ENCODE measurements at regions not wholly inside any gene's neighbourhood (a gene's known extent, or its start where the extent isn't known, plus 50 kb on each side); places are given as distances from the start of the nearest gene placed in this dataset.

DNA sequence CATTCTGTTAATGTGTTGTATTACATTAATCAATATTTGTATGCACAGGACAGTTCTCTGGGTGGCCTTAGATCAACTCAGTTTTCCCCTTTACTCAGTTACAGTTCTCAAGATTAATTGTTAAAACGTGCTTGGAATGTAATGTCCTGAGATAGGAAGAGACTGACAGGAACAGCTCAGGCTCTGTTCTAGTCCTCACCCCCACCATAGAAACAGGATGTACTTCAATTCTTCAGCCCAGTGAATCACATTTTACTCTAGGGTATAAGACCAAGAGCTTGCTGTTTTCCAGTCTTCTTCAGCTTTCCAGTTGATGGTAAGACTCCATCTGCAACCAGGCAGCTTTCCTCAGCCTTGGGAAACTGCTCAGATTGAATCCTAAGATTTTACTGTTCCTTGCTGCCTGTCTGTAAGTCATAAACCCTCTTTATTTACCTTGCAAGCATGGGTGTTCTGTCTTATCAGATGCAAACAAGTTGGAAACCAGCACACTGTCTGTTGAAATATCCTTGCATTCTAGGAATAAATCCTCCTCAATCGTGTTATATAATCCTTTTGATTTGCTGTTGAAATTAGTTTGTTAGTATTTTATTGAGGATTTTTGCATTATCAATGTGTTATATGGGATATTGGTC lies 836.9 kb upstream of the PCDH9 start:
- TF ChIP-seq GABPA (IDR thresholded peaks at IDR 0.05; ENCODE audit: low read depth) (no peak), POLR2AphosphoS5 (IDR thresholded peaks at IDR 0.05; ENCODE audit: low read depth) (no peak)
- TF ChIP-seq, protein P1, sequence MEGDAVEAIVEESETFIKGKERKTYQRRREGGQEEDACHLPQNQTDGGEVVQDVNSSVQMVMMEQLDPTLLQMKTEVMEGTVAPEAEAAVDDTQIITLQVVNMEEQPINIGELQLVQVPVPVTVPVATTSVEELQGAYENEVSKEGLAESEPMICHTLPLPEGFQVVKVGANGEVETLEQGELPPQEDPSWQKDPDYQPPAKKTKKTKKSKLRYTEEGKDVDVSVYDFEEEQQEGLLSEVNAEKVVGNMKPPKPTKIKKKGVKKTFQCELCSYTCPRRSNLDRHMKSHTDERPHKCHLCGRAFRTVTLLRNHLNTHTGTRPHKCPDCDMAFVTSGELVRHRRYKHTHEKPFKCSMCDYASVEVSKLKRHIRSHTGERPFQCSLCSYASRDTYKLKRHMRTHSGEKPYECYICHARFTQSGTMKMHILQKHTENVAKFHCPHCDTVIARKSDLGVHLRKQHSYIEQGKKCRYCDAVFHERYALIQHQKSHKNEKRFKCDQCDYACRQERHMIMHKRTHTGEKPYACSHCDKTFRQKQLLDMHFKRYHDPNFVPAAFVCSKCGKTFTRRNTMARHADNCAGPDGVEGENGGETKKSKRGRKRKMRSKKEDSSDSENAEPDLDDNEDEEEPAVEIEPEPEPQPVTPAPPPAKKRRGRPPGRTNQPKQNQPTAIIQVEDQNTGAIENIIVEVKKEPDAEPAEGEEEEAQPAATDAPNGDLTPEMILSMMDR (IDR thresholded peaks at IDR 0.05; ENCODE audit: insufficient read depth, low read length), result no peak
- TF ChIP-seq, protein P2, sequence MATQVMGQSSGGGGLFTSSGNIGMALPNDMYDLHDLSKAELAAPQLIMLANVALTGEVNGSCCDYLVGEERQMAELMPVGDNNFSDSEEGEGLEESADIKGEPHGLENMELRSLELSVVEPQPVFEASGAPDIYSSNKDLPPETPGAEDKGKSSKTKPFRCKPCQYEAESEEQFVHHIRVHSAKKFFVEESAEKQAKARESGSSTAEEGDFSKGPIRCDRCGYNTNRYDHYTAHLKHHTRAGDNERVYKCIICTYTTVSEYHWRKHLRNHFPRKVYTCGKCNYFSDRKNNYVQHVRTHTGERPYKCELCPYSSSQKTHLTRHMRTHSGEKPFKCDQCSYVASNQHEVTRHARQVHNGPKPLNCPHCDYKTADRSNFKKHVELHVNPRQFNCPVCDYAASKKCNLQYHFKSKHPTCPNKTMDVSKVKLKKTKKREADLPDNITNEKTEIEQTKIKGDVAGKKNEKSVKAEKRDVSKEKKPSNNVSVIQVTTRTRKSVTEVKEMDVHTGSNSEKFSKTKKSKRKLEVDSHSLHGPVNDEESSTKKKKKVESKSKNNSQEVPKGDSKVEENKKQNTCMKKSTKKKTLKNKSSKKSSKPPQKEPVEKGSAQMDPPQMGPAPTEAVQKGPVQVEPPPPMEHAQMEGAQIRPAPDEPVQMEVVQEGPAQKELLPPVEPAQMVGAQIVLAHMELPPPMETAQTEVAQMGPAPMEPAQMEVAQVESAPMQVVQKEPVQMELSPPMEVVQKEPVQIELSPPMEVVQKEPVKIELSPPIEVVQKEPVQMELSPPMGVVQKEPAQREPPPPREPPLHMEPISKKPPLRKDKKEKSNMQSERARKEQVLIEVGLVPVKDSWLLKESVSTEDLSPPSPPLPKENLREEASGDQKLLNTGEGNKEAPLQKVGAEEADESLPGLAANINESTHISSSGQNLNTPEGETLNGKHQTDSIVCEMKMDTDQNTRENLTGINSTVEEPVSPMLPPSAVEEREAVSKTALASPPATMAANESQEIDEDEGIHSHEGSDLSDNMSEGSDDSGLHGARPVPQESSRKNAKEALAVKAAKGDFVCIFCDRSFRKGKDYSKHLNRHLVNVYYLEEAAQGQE (IDR thresholded peaks at IDR 0.05; ENCODE audit: insufficient replicate concordance, low read depth), result no peak

Data from HL-60 (cell line).